Neural progenitor cell (in vitro differentiated cells): ENCODE measurements at regions not wholly inside any gene's neighbourhood (a gene's known extent, or its start where the extent isn't known, plus 50 kb on each side); places are given as distances from the start of the nearest gene placed in this dataset.

Experiments used
- DNase-seq: peaks from one replicate; pipeline ENCODE4 v3.0.0-alpha.2; 2016; ENCODE audit warnings: low spot score
- H2AFZ ChIP-seq: fragments of 200-600 bp; sonication (generic); replicated peaks from 2 replicates; pipeline ENCODE4 v1.6.1; 2016; ENCODE audit warnings: antibody characterized with exemption
- H3F3A ChIP-seq: fragments of 200-600 bp; sonication (generic); 2 replicates; pipeline ENCODE4 v1.6.1; 2016; ENCODE audit warnings: antibody characterized with exemption, low read depth
- H3K27ac ChIP-seq: fragments of 200-600 bp; sonication (generic); 2 replicates; pipeline ENCODE4 v1.5.1; 2016; ENCODE audit warnings: mild to moderate bottlenecking
- H3K27me3 ChIP-seq: fragments of 200-600 bp; sonication (generic); 2 replicates; pipeline ENCODE4 v1.6.1; 2016; ENCODE audit warnings: mild to moderate bottlenecking, moderate library complexity
- H3K36me3 ChIP-seq: fragments of 200-600 bp; sonication (generic); 2 replicates; pipeline ENCODE4 v1.5.1; 2016
- H3K4me1 ChIP-seq: fragments of 200-600 bp; sonication (generic); 2 replicates; pipeline ENCODE4 v1.6.1; 2016; ENCODE audit warnings: mixed run types
- H3K4me2 ChIP-seq: fragments of 200-600 bp; sonication (generic); 2 replicates; pipeline ENCODE4 v1.6.1; 2016
- H3K4me3 ChIP-seq: fragments of 200-600 bp; sonication (generic); 2 replicates; pipeline ENCODE4 v1.5.1; 2016
- H3K79me2 ChIP-seq: fragments of 200-600 bp; sonication (generic); 2 replicates; pipeline ENCODE4 v1.6.1; 2016; ENCODE audit warnings: low read depth
- H3K9ac ChIP-seq: fragments of 200-600 bp; sonication (generic); 2 replicates; pipeline ENCODE4 v1.6.1; 2016
- H3K9me3 ChIP-seq: fragments of 200-600 bp; sonication (generic); 2 replicates; pipeline ENCODE4 v1.5.1; 2016; ENCODE audit warnings: low read depth
- H4K20me1 ChIP-seq: fragments of 200-600 bp; sonication (generic); 2 replicates; pipeline ENCODE4 v1.6.1; 2016; ENCODE audit warnings: low read depth
- H3K27ac Mint-ChIP-seq: 3 replicates; pipeline ENCODE4 v1.8.0; 2021; ENCODE audit warnings: mixed read lengths
- H3K27me3 Mint-ChIP-seq: 2 replicates; pipeline ENCODE4 v1.8.0; 2022; ENCODE audit warnings: low read depth, mild to moderate bottlenecking, inconsistent platforms, moderate library complexity, mixed read lengths; ENCODE audit not compliant: insufficient read depth
- H3K36me3 Mint-ChIP-seq: 3 replicates; pipeline ENCODE4 v1.8.0; 2021; ENCODE audit warnings: mixed read lengths
- H3K4me1 Mint-ChIP-seq: 3 replicates; pipeline ENCODE4 v1.8.0; 2021; ENCODE audit warnings: mixed read lengths
- H3K4me3 Mint-ChIP-seq: 3 replicates; pipeline ENCODE4 v1.8.0; 2021; ENCODE audit warnings: mild to moderate bottlenecking, moderate library complexity, mixed read lengths
- H3K9me3 Mint-ChIP-seq: 3 replicates; pipeline ENCODE4 v1.8.0; 2020; ENCODE audit warnings: mixed read lengths
- EZH2 ChIP-seq: fragments of 200-600 bp; sonication (generic); IDR thresholded peaks from 2 replicates; pipeline ENCODE4 v1.6.1; 2017; ENCODE audit warnings: antibody characterized with exemption, mild to moderate bottlenecking, moderate library complexity
- EZH2phosphoT487 ChIP-seq: fragments of 200-600 bp; sonication (generic); IDR thresholded peaks from 2 replicates; pipeline ENCODE4 v1.6.1; 2017; ENCODE audit warnings: antibody characterized with exemption
- TF ChIP-seq, protein P1 (sequence below): fragments of 200-600 bp; sonication (generic); IDR thresholded peaks from 2 replicates; pipeline ENCODE4 v1.5.1; 2017; ENCODE audit warnings: antibody characterized with exemption, mild to moderate bottlenecking

DNA sequence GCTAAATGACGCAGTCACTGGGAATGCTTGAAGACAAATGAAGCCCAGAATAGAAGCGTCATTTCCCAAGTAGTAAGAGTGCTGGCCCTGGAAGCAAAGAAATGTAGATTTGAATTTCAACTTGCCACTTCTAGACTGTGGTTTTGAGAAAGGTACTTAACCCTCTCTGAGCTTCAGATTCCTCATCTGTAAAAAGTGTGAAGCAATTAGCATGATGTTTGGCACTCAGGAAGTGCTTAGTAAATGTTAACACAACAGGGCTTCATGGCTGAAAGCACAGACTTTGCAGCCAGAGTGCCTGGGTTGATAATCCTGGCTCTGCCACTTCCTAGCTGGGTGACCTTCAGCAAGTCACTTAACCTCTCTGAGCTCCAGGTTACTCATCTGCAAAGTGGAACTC, 147.4 kb upstream of the RPS6KA3 start:
- no peak for TF ChIP-seq EZH2
- TF ChIP-seq EZH2phosphoT487: no peak
- H3K27ac ChIP-seq: no peak overlapping the region
- no peaks in the 10 kb centered on the region for H3K36me3 ChIP-seq
- H3K4me1 ChIP-seq: no peaks in the 10 kb centered on the region
- no peak overlapping the region for H2AFZ ChIP-seq
- H3F3A ChIP-seq: no peaks in the 10 kb centered on the region
- no peak overlapping the region for H3K4me3 ChIP-seq
- no peaks in the 10 kb centered on the region for H3K27me3 ChIP-seq
- Mint-ChIP-seq H3K9me3 (peaks cover 2% of the 10 kb centered on the region), H3K27ac (no peak overlapping the region), H3K4me3 (no peak overlapping the region), H3K36me3 (no peaks in the 10 kb centered on the region), H3K27me3 (peaks cover 3% of the 10 kb centered on the region), H3K4me1 (no peaks in the 10 kb centered on the region)
- no peak overlapping the region for H3K9ac ChIP-seq
- no peak overlapping the region for H3K4me2 ChIP-seq
- no peaks in the 10 kb centered on the region for H3K9me3 ChIP-seq
- no peaks in the 10 kb centered on the region for H3K79me2 ChIP-seq
- no peak for DNase-seq
- no peaks in the 10 kb centered on the region for H4K20me1 ChIP-seq

DNA sequence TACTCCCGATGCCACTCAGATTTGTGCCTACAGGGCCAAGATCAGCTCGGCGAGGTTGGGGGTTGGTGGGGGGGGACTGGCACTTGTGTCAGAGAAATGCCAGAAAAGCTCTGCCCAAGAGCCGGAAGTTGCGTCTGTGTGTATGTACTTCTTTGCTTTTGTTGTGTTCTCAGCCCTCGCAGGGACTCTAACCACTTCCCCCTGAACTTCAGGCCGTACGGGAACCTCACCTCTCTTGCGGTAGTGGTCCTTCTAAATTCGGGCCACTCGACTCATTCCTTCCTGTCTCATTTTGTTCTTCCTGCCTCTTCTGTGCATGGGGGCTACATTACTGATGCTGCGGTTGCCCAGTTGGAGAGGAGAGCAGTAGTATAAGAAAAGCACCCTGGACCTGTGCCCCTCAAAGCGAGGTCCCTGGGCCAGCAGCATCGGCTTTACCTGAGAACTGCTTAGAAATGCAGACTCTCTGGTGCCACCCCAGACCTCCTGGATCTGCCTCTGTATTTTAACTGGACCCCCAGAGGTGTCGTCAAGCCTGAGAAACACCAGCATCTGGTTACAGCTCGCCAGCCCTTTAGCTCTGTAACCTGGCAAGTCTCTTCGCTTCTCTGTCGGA, 146.3 kb upstream of the RPS6KA3 start:
- no peaks in the 10 kb centered on the region for H3K79me2 ChIP-seq
- H3K4me2 ChIP-seq: no peak overlapping the region
- no peaks in the 10 kb centered on the region for H3K4me1 ChIP-seq
- Mint-ChIP-seq H3K36me3 (no peaks in the 10 kb centered on the region), H3K4me3 (no peak overlapping the region), H3K27ac (no peak overlapping the region), H3K9me3 (peaks cover 4% of the 10 kb centered on the region), H3K27me3 (peaks cover 3% of the 10 kb centered on the region), H3K4me1 (no peaks in the 10 kb centered on the region)
- H3K27me3 ChIP-seq: no peaks in the 10 kb centered on the region
- no peak overlapping the region for H3K9ac ChIP-seq
- no peaks in the 10 kb centered on the region for H4K20me1 ChIP-seq
- H3K4me3 ChIP-seq: no peak overlapping the region
- no peak overlapping the region for H3K27ac ChIP-seq
- TF ChIP-seq EZH2 (no peak), EZH2phosphoT487 (no peak)
- TF ChIP-seq, protein P1, sequence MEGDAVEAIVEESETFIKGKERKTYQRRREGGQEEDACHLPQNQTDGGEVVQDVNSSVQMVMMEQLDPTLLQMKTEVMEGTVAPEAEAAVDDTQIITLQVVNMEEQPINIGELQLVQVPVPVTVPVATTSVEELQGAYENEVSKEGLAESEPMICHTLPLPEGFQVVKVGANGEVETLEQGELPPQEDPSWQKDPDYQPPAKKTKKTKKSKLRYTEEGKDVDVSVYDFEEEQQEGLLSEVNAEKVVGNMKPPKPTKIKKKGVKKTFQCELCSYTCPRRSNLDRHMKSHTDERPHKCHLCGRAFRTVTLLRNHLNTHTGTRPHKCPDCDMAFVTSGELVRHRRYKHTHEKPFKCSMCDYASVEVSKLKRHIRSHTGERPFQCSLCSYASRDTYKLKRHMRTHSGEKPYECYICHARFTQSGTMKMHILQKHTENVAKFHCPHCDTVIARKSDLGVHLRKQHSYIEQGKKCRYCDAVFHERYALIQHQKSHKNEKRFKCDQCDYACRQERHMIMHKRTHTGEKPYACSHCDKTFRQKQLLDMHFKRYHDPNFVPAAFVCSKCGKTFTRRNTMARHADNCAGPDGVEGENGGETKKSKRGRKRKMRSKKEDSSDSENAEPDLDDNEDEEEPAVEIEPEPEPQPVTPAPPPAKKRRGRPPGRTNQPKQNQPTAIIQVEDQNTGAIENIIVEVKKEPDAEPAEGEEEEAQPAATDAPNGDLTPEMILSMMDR: no peak
- no peaks in the 10 kb centered on the region for H3F3A ChIP-seq
- no peak for DNase-seq
- H3K36me3 ChIP-seq: no peaks in the 10 kb centered on the region
- no peak overlapping the region for H2AFZ ChIP-seq
- H3K9me3 ChIP-seq: no peaks in the 10 kb centered on the region

DNA sequence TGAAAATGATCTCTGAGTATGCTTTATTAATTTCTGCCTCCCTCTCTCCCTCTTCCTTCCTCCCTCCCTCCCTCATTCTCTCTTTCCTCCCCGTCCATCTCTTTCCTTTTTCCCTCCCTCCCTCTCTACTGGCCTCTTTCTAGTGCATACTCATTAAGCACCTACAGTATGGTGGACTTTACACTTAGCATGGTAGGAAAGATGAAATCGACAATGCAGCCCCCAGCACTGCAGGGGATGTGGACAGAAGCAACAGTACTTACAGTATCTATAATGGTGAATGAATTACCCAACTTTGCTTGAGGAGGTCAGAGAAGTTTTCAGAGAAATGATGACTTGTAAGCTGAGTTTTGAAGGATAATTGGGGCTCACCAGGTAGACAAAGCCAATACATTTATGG, 143.8 kb upstream of the RPS6KA3 start:
- no peaks in the 10 kb centered on the region for H3K36me3 Mint-ChIP-seq

DNA sequence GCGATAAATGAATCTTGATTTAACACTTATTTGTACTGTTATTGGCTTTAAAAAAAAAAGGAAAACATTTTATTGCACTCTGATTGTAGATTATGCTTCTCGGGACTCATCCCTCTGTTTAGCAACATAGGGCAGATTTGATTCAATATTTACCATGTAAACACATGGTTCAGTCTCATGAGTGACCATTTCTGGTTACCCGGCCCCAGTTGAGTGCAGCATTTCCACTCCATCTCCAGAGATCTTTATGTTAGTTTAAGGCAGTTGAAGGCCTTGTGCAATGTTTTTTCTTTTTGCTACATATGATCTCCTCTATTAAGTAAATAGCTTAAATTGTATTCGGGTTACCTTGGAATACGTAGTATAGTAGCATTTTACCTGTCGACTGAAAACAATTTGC, 143.3 kb upstream of the RPS6KA3 start:
- Mint-ChIP-seq H3K9me3 (peaks cover 10% of the 10 kb centered on the region), H3K4me3 (no peak overlapping the region), H3K27ac (no peak overlapping the region), H3K4me1 (no peaks in the 10 kb centered on the region), H3K36me3 (no peaks in the 10 kb centered on the region), H3K27me3 (peaks cover 5% of the 10 kb centered on the region)
- Histone ChIP-seq H3K9me3 (no peaks in the 10 kb centered on the region), H3F3A (no peaks in the 10 kb centered on the region), H3K4me2 (no peak overlapping the region), H3K27ac (no peak overlapping the region), H4K20me1 (no peaks in the 10 kb centered on the region), H3K4me3 (no peak overlapping the region), H3K36me3 (no peaks in the 10 kb centered on the region), H3K9ac (no peak overlapping the region), H3K79me2 (no peaks in the 10 kb centered on the region), H2AFZ (no peak overlapping the region), H3K27me3 (no peaks in the 10 kb centered on the region), H3K4me1 (no peaks in the 10 kb centered on the region)
- TF ChIP-seq EZH2phosphoT487: no peak
- no peak for DNase-seq

More for the DNA sequence above, 143.8 kb upstream of the RPS6KA3 start:
- H3K4me1 ChIP-seq: no peaks in the 10 kb centered on the region
- no peaks in the 10 kb centered on the region for H3K79me2 ChIP-seq
- Mint-ChIP-seq H3K4me3 (no peak overlapping the region), H3K27me3 (peaks cover 5% of the 10 kb centered on the region), H3K4me1 (no peaks in the 10 kb centered on the region), H3K27ac (no peak overlapping the region), H3K9me3 (peaks cover 10% of the 10 kb centered on the region)
- H3K36me3 ChIP-seq: no peaks in the 10 kb centered on the region
- H3K27ac ChIP-seq: no peak overlapping the region
- H4K20me1 ChIP-seq: no peaks in the 10 kb centered on the region
- H3F3A ChIP-seq: no peaks in the 10 kb centered on the region
- H3K9ac ChIP-seq: no peak overlapping the region
- H2AFZ ChIP-seq: no peak overlapping the region
- no peak for DNase-seq
- no peaks in the 10 kb centered on the region for H3K27me3 ChIP-seq
- no peak overlapping the region for H3K4me3 ChIP-seq
- TF ChIP-seq EZH2phosphoT487 (no peak), EZH2 (no peak)
- TF ChIP-seq, protein P1: no peak
- H3K4me2 ChIP-seq: no peak overlapping the region
- no peaks in the 10 kb centered on the region for H3K9me3 ChIP-seq
